GDM1 (cell line): ENCODE measurements at regions not wholly inside any gene's neighbourhood (a gene's known extent, or its start where the extent isn't known, plus 50 kb on each side); places are given as distances from the start of the nearest gene placed in this dataset.

Source experiments
- DNase-seq: peaks from one replicate; lab custom pipeline; 2025; lab: John Stamatoyannopoulos, UW

GRCh38 chr10:78829565-78829964 lies 239.2 kb upstream of the ZMIZ1 start:
- DNase-seq, result no peak

- no peak for DNase-seq
These were observed 238.4 kb upstream of the ZMIZ1 start for GRCh38 chr10:78830062-78830975.

- peak; percentile 80 for DNase-seq
These were observed 237.8 kb upstream of the ZMIZ1 start for GRCh38 chr10:78830976-78831375.

- no peak for DNase-seq
These were observed 237.3 kb upstream of the ZMIZ1 start for GRCh38 chr10:78831461-78831860.

- no peak for DNase-seq
These were observed 236.5 kb upstream of the ZMIZ1 start for GRCh38 chr10:78832281-78832680.

- no peak for DNase-seq
These were observed 230.6 kb upstream of the ZMIZ1 start for GRCh38 chr10:78838141-78838657.

GRCh38 chr10:78843495-78843894 lies 225.3 kb upstream of the ZMIZ1 start:
- DNase-seq, result no peak

GRCh38 chr10:78844960-78845607 lies 223.7 kb upstream of the ZMIZ1 start:
- DNase-seq, result no peak

GRCh38 chr10:78846071-78846470 lies 222.7 kb upstream of the ZMIZ1 start:
- no peak for DNase-seq

GRCh38 chr10:78846760-78847159 lies 222.0 kb upstream of the ZMIZ1 start:
- DNase-seq, result no peak

GRCh38 chr10:78847485-78847884 lies 221.3 kb upstream of the ZMIZ1 start:
- no peak for DNase-seq

- no peak for DNase-seq
These were observed 219.7 kb upstream of the ZMIZ1 start for GRCh38 chr10:78849115-78849514.

- DNase-seq, result no peak
These were observed 219.0 kb upstream of the ZMIZ1 start for GRCh38 chr10:78849731-78850130.

- no peak for DNase-seq
These were observed 217.9 kb upstream of the ZMIZ1 start for GRCh38 chr10:78850644-78851435.

GRCh38 chr10:78851647-78852046 lies 217.1 kb upstream of the ZMIZ1 start:
- DNase-seq, result no peak

- DNase-seq, result no peak
These were observed 216.1 kb upstream of the ZMIZ1 start for GRCh38 chr10:78852466-78853240.

- DNase-seq, result no peak
These were observed 214.9 kb upstream of the ZMIZ1 start for GRCh38 chr10:78853864-78854263.

- no peak for DNase-seq
These were observed 212.3 kb upstream of the ZMIZ1 start for GRCh38 chr10:78856421-78856820.

- no peak for DNase-seq
These were observed 211.6 kb upstream of the ZMIZ1 start for GRCh38 chr10:78857193-78857592.

GRCh38 chr10:78859266-78859665 lies 209.5 kb upstream of the ZMIZ1 start:
- no peak for DNase-seq

GRCh38 chr10:78859769-78860168 lies 209.0 kb upstream of the ZMIZ1 start:
- DNase-seq, result no peak
